ENCODE measurements at regions not wholly inside any gene's neighbourhood (a gene's known extent, or its start where the extent isn't known, plus 50 kb on each side); places are given as distances from the start of the nearest gene placed in this dataset.

GRCh38 chr11:45553383-45553936, 112.0 kb downstream of the CHST1 start:
- DNase-seq = no peak

- DNase-seq = no peak
Measured at GRCh38 chr11:45551191-45551713, 114.2 kb downstream of the CHST1 start.

GRCh38 chr11:45549257-45549656, 116.2 kb downstream of the CHST1 start:
- DNase-seq = no peak

DNA sequence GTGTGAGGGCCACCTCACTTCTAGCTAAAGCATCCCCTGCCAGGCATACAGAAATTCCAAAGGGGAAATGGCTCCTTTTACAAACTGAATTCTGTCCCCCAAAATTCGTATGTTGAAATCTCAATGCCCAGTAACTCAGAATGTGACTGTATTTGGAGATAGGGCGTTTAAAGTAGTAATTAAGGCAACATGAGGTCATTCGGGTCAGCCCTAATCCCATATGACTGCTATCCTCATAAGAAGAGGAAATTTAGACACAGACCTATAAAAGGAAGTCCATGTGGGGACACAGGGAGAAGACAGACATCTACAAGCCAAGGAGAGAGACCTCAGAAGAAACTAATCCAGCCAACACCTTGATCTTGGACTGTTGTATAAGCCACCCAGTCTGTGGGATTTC, 119.1 kb downstream of the CHST1 start:
- DNase-seq = no peak

DNA sequence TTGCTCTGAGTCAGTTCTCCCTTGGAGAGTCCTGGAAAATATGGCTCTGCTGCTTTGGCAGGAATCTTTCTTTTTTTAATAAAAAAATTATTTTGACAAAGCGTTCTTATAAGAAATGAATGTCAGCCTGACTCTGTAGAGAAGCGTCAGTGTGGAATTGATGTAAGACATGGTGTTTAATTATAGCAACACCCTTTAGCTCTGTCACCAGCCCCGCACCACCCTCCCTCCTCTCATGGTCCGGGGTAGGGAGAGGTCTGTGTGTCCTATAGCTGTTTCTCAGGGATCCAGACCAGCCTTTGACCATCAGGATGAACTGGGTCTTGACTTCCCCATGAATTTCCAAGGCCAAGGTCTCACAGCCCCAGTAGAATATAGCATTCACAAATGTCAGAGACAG, 120.6 kb downstream of the CHST1 start:
- no peak for DNase-seq

- DNase-seq = no peak
Measured at GRCh38 chr11:45543808-45544422, 121.5 kb downstream of the CHST1 start.

GRCh38 chr11:45543081-45543480, 122.3 kb downstream of the CHST1 start:
- no peak for DNase-seq

GRCh38 chr11:45541693-45542434, 123.6 kb downstream of the CHST1 start:
- DNase-seq = no peak

DNA sequence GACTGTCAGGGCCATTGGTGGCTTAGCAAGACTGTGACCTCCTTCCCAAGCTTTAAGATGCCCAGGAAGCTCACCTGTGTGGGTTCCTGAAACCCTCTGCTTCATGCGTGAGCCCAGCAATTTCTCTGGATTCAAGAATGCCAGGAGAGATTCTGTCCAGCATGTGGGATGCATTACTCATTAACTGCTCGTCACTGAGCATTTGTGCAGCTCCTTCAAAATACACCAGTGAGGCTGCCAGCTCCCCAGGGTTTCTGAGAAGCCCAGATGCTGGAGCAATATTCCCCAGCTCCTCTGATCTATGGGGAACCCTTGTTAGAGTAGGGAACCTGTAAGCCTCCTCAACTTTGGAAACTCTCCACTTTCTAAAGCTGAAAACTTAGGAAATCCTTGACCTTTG, 126.5 kb downstream of the CHST1 start:
- no peak for DNase-seq

DNA sequence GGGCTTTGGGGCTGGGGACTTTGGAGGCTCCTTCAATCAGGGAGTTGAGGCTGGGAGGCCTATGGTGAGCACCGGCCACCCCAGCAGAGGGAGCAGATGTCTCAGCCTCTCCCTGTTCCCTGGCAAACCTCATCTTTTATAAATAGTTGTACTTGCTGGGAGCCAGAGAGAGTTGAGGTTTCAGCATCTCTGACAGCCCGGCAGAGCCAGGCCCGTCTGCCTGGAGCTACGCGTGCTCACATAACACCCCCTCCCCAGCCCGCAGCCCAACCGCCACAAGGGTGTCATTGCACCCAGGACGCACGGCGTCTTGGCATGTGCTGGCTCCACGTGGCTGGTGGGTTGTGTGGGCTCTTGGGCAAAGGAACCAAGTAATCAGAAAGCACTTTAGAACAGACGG, 127.1 kb downstream of the CHST1 start:
- DNase-seq = no peak

DNA sequence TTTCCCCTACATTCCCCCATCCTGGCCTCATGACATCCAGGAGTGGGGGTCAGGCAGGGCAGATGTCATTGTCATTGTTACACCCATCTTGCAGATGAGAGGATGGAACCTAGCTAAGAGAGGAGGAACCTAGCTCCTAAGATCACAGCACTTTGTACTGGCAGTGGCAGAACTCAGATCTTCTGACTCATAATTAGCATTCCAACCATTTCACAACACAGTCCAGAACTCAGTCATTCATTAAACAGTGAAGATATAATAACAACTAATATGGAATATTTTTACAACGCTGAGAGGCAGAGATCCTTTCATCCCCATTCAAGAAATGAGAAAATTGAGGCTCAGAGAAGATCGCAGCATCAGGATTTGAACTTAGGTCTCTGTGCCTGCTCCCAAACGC, 127.8 kb downstream of the CHST1 start:
- DNase-seq = no peak

- DNase-seq = no peak
Measured at GRCh38 chr11:45535033-45535432, 130.4 kb downstream of the CHST1 start.

DNA sequence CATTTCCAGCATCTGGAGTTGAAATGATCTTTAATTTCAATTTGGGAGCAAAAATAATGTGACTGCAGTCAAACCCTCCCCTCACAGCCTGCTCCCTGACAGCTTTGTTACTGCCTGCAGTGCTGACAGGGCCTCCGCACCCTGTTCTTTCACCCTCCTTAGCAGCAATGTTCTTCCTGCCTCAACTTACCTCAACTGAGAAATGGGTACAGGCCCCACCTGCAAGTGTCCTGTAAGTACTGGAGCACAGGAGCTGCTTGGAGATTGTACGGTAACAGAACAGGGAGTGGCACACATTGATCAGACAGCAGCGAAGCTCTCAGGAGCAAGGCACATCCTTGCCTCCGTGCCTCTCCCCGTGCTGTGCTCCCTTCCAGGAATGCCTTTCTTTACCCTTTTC, 131.3 kb downstream of the CHST1 start:
- no peak for DNase-seq

DNA sequence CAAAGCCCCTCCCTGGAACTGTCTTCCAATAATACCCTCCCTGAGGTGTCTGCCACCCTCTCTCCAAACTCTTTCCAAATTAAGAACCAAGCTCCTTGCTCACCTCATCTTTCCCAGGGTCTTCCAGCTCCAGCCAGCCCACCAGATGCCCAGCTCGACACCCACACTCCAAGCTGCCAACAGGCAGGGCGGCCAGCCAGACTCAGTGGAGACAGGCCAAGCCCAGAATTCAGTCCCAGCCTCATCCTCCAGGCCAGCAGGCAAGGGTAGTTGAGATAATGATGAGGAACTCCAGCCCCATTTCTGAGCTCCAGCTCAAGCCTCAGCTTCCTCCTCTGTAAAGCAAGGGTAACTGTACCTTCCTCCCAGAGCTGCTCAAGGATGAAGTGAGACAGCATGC, 132.9 kb downstream of the CHST1 start:
- no peak for DNase-seq

- no peak for DNase-seq
Measured at GRCh38 chr11:45530776-45531175, 134.6 kb downstream of the CHST1 start.

DNA sequence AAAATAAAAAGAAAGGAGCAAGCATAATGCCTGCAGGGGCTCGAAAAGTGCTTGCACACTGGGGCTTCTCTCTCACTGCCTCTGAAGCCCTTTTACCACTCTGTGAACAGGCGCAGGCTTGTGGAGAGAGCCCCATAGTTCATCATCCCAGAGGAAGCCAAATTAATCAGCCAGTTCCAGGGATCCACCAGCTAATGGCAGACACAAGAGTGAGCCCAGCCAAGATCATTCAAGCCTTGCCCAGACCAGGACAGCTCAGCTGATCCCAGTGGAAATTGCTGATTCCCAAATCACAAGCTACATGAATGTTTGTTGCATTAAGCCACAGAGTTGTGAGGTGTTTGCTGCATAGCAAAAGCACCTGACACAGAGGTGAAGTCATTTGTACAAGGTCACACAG, 135.3 kb downstream of the CHST1 start:
- DNase-seq = no peak

GRCh38 chr11:45528435-45528834, 137.0 kb downstream of the CHST1 start:
- no peak for DNase-seq

GRCh38 chr11:45527898-45528297, 137.5 kb downstream of the CHST1 start:
- DNase-seq = no peak

DNA sequence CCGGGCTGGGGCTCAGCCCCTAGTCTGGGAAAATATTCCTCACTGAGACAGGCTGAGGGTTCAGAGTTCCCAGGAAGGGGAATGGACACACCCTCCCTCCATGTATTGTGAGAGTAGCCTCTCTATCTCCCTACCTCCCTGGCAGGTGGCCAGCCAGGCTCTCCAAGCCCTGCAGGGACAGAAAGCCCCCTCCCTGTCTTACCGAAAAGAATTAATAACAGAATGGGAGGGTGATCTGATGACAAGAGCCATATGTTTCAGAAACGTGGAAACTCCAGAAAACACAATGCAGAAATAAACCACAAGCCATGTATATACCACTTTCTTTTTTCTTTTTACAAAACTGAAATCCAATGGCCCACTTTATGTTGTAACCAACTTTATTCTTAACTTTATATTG, 140.0 kb downstream of the CHST1 start:
- DNase-seq = no peak

- no peak for DNase-seq
Measured at GRCh38 chr11:45523760-45524159, 141.7 kb downstream of the CHST1 start.

DNA sequence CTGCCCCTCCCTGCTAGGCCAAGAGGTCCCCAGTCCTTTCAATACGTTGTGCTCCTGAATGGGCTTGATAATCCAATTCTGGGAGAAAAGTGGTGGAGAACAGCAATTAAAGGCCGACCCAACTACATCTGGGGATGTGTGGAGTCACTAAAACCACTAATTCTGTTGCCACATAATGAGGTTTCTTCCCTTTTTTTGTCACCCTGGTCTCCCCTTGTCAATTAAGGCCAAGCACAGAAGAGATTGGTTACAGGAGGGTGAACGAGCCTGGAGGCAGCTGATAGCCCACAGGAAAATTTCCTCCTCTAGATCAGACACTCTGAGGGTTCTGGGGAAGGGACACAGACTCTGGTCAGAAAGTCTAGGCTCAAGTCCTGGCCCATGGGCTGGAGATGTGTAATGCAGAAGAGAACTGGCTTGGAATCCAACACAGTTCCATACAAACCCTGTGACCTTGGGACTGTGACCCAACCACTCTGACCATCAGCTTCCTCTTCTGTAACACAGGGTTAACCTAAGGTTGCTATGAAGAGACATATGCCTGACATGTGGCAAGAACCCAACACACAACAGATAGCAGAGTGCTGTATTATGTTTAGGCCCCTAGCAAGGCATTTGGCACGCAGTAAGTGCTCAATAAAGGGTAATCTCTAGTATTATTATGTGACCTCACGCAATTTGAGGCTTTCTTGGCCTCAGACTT, 146.4 kb downstream of the CHST1 start:
- DNase-seq = no peak

DNA sequence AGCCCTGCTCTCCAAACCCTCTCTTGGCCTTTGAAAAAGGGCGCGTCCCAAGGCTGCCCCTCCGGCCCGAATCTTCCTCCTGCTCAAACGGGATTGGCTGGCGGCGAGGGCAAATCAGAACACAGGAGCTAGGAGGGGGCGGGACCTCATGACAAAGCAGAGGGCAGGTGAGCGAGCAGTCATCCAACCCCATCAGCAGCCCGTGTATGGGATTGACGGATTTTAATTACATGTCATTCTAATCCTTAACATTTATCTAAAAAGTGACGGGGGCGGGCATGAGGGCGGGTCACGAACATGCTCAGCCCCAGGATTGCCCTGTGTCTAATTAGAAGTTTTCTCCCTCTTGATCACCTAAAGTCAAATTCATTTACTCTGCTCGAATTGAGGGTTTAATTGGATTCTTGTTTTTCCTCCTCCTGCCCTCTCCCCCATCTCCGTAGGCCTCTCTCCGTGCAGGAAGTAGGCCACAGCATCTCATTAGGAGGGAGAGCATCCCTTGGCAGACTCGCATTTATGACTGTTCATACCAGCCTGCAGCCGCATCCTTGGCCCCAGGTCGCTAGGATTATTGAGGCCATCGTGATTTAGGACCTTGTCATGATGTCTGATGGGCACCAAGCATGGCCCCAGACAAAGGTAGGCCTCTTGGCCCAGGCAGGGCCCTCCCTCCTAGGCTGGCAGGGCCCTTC, 147.1 kb downstream of the CHST1 start:
- DNase-seq = no peak

GRCh38 chr11:45517171-45517770, 148.2 kb downstream of the CHST1 start:
- no peak for DNase-seq

All from DMS53 (cell line).